WTC11 (cell line): ENCODE measurements at regions not wholly inside any gene's neighbourhood (a gene's known extent, or its start where the extent isn't known, plus 50 kb on each side); places are given as distances from the start of the nearest gene placed in this dataset.

Source experiments
- CTCF ChIP-seq: fragments of 200-600 bp; IDR thresholded peaks from 2 replicates; pipeline ENCODE4 v1.8.0; 2022; ENCODE audit warnings: antibody characterized with exemption
- TF ChIP-seq, protein P1 (sequence below): sonication (generic); formaldehyde crosslinking; IDR thresholded peaks from 2 replicates; pipeline ENCODE4 v1.8.0; 2022; ENCODE audit warnings: missing genetic modification reagents

GRCh38 chr16:73131156-73131862, 83.4 kb upstream of the ZFHX3 start:
- TF ChIP-seq, protein P1, sequence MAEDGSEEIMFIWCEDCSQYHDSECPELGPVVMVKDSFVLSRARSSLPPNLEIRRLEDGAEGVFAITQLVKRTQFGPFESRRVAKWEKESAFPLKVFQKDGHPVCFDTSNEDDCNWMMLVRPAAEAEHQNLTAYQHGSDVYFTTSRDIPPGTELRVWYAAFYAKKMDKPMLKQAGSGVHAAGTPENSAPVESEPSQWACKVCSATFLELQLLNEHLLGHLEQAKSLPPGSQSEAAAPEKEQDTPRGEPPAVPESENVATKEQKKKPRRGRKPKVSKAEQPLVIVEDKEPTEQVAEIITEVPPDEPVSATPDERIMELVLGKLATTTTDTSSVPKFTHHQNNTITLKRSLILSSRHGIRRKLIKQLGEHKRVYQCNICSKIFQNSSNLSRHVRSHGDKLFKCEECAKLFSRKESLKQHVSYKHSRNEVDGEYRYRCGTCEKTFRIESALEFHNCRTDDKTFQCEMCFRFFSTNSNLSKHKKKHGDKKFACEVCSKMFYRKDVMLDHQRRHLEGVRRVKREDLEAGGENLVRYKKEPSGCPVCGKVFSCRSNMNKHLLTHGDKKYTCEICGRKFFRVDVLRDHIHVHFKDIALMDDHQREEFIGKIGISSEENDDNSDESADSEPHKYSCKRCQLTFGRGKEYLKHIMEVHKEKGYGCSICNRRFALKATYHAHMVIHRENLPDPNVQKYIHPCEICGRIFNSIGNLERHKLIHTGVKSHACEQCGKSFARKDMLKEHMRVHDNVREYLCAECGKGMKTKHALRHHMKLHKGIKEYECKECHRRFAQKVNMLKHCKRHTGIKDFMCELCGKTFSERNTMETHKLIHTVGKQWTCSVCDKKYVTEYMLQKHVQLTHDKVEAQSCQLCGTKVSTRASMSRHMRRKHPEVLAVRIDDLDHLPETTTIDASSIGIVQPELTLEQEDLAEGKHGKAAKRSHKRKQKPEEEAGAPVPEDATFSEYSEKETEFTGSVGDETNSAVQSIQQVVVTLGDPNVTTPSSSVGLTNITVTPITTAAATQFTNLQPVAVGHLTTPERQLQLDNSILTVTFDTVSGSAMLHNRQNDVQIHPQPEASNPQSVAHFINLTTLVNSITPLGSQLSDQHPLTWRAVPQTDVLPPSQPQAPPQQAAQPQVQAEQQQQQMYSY = no peak
- TF ChIP-seq CTCF = no peak
